GM12892 (cell line): ENCODE measurements at regions not wholly inside any gene's neighbourhood (a gene's known extent, or its start where the extent isn't known, plus 50 kb on each side); places are given as distances from the start of the nearest gene placed in this dataset.

Experiments
- POLR2A ChIP-seq: IDR thresholded peaks from 2 replicates; pipeline ENCODE4 v1.6.1; 2011; ENCODE audit warnings: low read depth, low read length, control low read depth
- POLR2AphosphoS5 ChIP-seq: IDR thresholded peaks from 2 replicates; pipeline ENCODE4 v1.6.1; 2011; ENCODE audit warnings: low read depth, low read length, control low read depth
- TAF1 ChIP-seq: IDR thresholded peaks from 2 replicates; pipeline ENCODE4 v1.6.1; 2011; ENCODE audit warnings: low read depth, mild to moderate bottlenecking, control low read depth, low read length, borderline replicate concordance

GRCh38 chr7:46786221-46786954, 795.5 kb downstream of the TNS3 start:
- TF ChIP-seq POLR2AphosphoS5 (no peak), POLR2A (no peak), TAF1 (no peak)
